WTC11 (cell line): ENCODE measurements at regions not wholly inside any gene's neighbourhood (a gene's known extent, or its start where the extent isn't known, plus 50 kb on each side); places are given as distances from the start of the nearest gene placed in this dataset.

Source experiments
- CTCF ChIP-seq: fragments of 200-600 bp; IDR thresholded peaks from 2 replicates; pipeline ENCODE4 v1.8.0; 2022; ENCODE audit warnings: antibody characterized with exemption
- FOXK1 ChIP-seq: sonication (generic); formaldehyde crosslinking; IDR thresholded peaks from 2 replicates; pipeline ENCODE4 v1.8.0; 2022; ENCODE audit warnings: mild to moderate bottlenecking, moderate library complexity, missing genetic modification reagents
- USF1 ChIP-seq: sonication (generic); formaldehyde crosslinking; IDR thresholded peaks from 2 replicates; pipeline ENCODE4 v1.8.0; 2022; ENCODE audit warnings: mild to moderate bottlenecking, missing genetic modification reagents

- TF ChIP-seq USF1, result no peak
- TF ChIP-seq FOXK1 (CRISPR knock-in tag), result no peak
- no peak for TF ChIP-seq CTCF
Observed at GRCh38 chr7:157073949-157074624, 63.6 kb upstream of the MNX1 start.
